IMR-90 (cell line): ENCODE measurements at regions not wholly inside any gene's neighbourhood (a gene's known extent, or its start where the extent isn't known, plus 50 kb on each side); places are given as distances from the start of the nearest gene placed in this dataset.

ENCODE experiments used
- ATAC-seq: fragments of 200-7000 bp; cut with Tn5 transposase; 2 replicates; pipeline ENCODE4 v1.9.1; 2020; ENCODE audit warnings: low read depth, mild to moderate bottlenecking, moderate library complexity
- BruUV-seq: library from RNA; stranded (reverse); fragments of 400-500 nt; replicated peaks from 2 replicates; lab custom pipeline; 2021; lab: Mats Ljungman, UMichigan
- CTCF ChIA-PET: fragments of 300-600 bp; formaldehyde crosslinking; extraction: SDS; loops from one replicate; lab custom pipeline; 2021; ENCODE audit warnings: antibody characterized with exemption; lab: Yijun Ruan, JAX
- POLR2A ChIA-PET: fragments of 300-600 bp; sonication (Branson Sonifier 250); formaldehyde crosslinking; loops from one replicate; lab custom pipeline; 2022; ENCODE audit warnings: antibody characterized with exemption; ENCODE audit not compliant: unreplicated experiment; lab: Charles Lee
- DNase-seq: peaks from one replicate; pipeline ENCODE4 v3.0.0; 2013
- H2AFZ ChIP-seq: replicated peaks from 2 replicates; pipeline ENCODE3; 2013; ENCODE audit warnings: low read length, mild to moderate bottlenecking; ENCODE audit not compliant: poor library complexity
- H2AK5ac ChIP-seq: 2 replicates; pipeline ENCODE4 v1.6.1; 2013; ENCODE audit warnings: low read depth, low read length, inconsistent platforms
- H2AK9ac ChIP-seq: replicated peaks from 2 replicates; pipeline ENCODE3; 2013; ENCODE audit warnings: mild to moderate bottlenecking, low read depth, low read length, moderate library complexity; ENCODE audit not compliant: poor library complexity
- H2BK120ac ChIP-seq: 2 replicates; pipeline ENCODE4 v1.6.1; 2013; ENCODE audit warnings: low read depth, low read length, inconsistent platforms
- H2BK15ac ChIP-seq: 3 replicates; pipeline ENCODE4 v1.6.1; 2013; ENCODE audit warnings: low read depth, low read length, inconsistent platforms
- H2BK20ac ChIP-seq: 2 replicates; pipeline ENCODE4 v1.6.1; 2013; ENCODE audit warnings: low read depth, mild to moderate bottlenecking, inconsistent platforms, low read length, moderate library complexity
- H2BK5ac ChIP-seq: 2 replicates; pipeline ENCODE4 v1.6.1; 2013; ENCODE audit warnings: mild to moderate bottlenecking, low read depth, low read length, inconsistent platforms; ENCODE audit not compliant: poor library complexity, severe bottlenecking
- H3K14ac ChIP-seq: replicated peaks from 2 replicates; pipeline ENCODE4 v1.6.1; 2013; ENCODE audit warnings: low read depth, low read length, inconsistent platforms
- H3K18ac ChIP-seq: 2 replicates; pipeline ENCODE4 v1.6.1; 2013; ENCODE audit warnings: low read depth, low read length, control low read depth
- H3K23ac ChIP-seq: 2 replicates; pipeline ENCODE4 v1.6.1; 2013; ENCODE audit warnings: low read depth, low read length, inconsistent platforms
- H3K27ac ChIP-seq: 2 replicates; pipeline ENCODE4 v1.5.1; 2013; ENCODE audit warnings: mild to moderate bottlenecking, control low read depth, low read length; ENCODE audit not compliant: insufficient read depth
- H3K27me3 ChIP-seq: 2 replicates; pipeline ENCODE4 v1.6.1; 2013; ENCODE audit warnings: low read length; ENCODE audit not compliant: control insufficient read depth, insufficient read depth
- H3K36me3 ChIP-seq: 2 replicates; pipeline ENCODE4 v1.6.1; 2013; ENCODE audit warnings: low read length, mixed read lengths; ENCODE audit not compliant: control insufficient read depth, insufficient read depth
- H3K4ac ChIP-seq: 2 replicates; pipeline ENCODE4 v1.6.1; 2013; ENCODE audit warnings: low read depth, low read length, inconsistent platforms
- H3K4me1 ChIP-seq: 2 replicates; pipeline ENCODE4 v1.6.1; 2013; ENCODE audit warnings: low read length, mixed read lengths; ENCODE audit not compliant: control insufficient read depth, insufficient read depth
- H3K4me2 ChIP-seq: 2 replicates; pipeline ENCODE4 v1.6.1; 2013; ENCODE audit warnings: low read depth, mild to moderate bottlenecking, control low read depth, low read length, moderate library complexity
- H3K4me3 ChIP-seq: 2 replicates; pipeline ENCODE4 v1.5.1; 2013; ENCODE audit warnings: low read depth, mild to moderate bottlenecking, control low read depth, low read length, moderate library complexity; ENCODE audit not compliant: insufficient read depth
- H3K56ac ChIP-seq: 2 replicates; pipeline ENCODE4 v1.6.1; 2013; ENCODE audit warnings: low read length, inconsistent platforms; ENCODE audit not compliant: insufficient read depth; ENCODE audit errors: extremely low read depth
- H3K79me1 ChIP-seq, 2 experiments: 2 replicates each; pipeline ENCODE4 v1.6.1; 2013; ENCODE audit warnings: low read length in 2 of 2, inconsistent platforms in 1 of 2, low read depth in 1 of 2
- H3K9ac ChIP-seq: 2 replicates; pipeline ENCODE4 v1.6.1; 2013; ENCODE audit warnings: low read depth, low read length, control low read depth
- H3K9me1 ChIP-seq: 2 replicates; pipeline ENCODE4 v1.6.1; 2013; ENCODE audit warnings: low read length, inconsistent platforms; ENCODE audit not compliant: insufficient read depth
- H3K9me3 ChIP-seq: 2 replicates; pipeline ENCODE4 v1.6.1; 2013; ENCODE audit warnings: low read length; ENCODE audit not compliant: control insufficient read depth, insufficient read depth
- H4K20me1 ChIP-seq: 2 replicates; pipeline ENCODE4 v1.6.1; 2013; ENCODE audit warnings: low read length, inconsistent platforms; ENCODE audit not compliant: insufficient read depth
- H4K5ac ChIP-seq: 2 replicates; pipeline ENCODE4 v1.6.1; 2013; ENCODE audit warnings: mild to moderate bottlenecking, low read depth, low read length, control low read depth
- H4K8ac ChIP-seq, 2 experiments: 2 replicates each; pipeline ENCODE4 v1.6.1; 2013; ENCODE audit warnings: low read depth in 2 of 2, low read length in 2 of 2, control low read depth in 1 of 2, inconsistent platforms in 1 of 2
- H4K91ac ChIP-seq: 2 replicates; pipeline ENCODE4 v1.6.1; 2013; ENCODE audit warnings: low read depth, low read length, inconsistent platforms; ENCODE audit not compliant: insufficient read depth
- BHLHE40 ChIP-seq: fragments of 150-350 bp; IDR thresholded peaks from 2 replicates; pipeline ENCODE4 v1.6.1; 2016; ENCODE audit warnings: mild to moderate bottlenecking, low read depth, low read length
- CEBPB ChIP-seq: IDR thresholded peaks from 2 replicates; pipeline ENCODE4 v1.6.1; 2012; ENCODE audit warnings: low read depth, low read length, improper control_type of control experiment
- CHD1 ChIP-seq: IDR thresholded peaks from 2 replicates; pipeline ENCODE4 v1.6.1; 2012; ENCODE audit warnings: low read depth, low read length, improper control_type of control experiment
- CTCF ChIP-seq: conservative IDR thresholded peaks from 2 replicates; pipeline ENCODE4 v1.5.1; 2012; ENCODE audit warnings: mild to moderate bottlenecking, low read depth, low read length, improper control_type of control experiment
- ELK1 ChIP-seq: fragments of 150-350 bp; IDR thresholded peaks from 2 replicates; pipeline ENCODE4 v1.6.1; 2016; ENCODE audit warnings: low read depth, mild to moderate bottlenecking, low read length, moderate library complexity, borderline replicate concordance
- MAFK ChIP-seq: IDR thresholded peaks from 2 replicates; pipeline ENCODE4 v1.6.1; 2012; ENCODE audit warnings: low read depth, low read length, improper control_type of control experiment
- NFE2L2 ChIP-seq: fragments of 150-350 bp; IDR thresholded peaks from 2 replicates; pipeline ENCODE4 v1.6.1; 2016; ENCODE audit warnings: low read depth, mild to moderate bottlenecking, low read length
- POLR2A ChIP-seq: IDR thresholded peaks from 2 replicates; pipeline ENCODE4 v1.6.1; 2012; ENCODE audit warnings: mild to moderate bottlenecking, low read depth, low read length
- RAD21 ChIP-seq: IDR thresholded peaks from 2 replicates; pipeline ENCODE4 v1.6.1; 2012; ENCODE audit warnings: low read length, improper control_type of control experiment
- RCOR1 ChIP-seq: IDR thresholded peaks from 2 replicates; pipeline ENCODE4 v1.6.1; 2012; ENCODE audit warnings: mild to moderate bottlenecking, low read length, improper control_type of control experiment; ENCODE audit not compliant: insufficient replicate concordance
- SMC3 ChIP-seq: fragments of 150-350 bp; IDR thresholded peaks from 2 replicates; pipeline ENCODE4 v1.6.1; 2016; ENCODE audit warnings: low read depth, mild to moderate bottlenecking, antibody characterized with exemption, low read length, moderate library complexity
- USF2 ChIP-seq: fragments of 150-350 bp; IDR thresholded peaks from 2 replicates; pipeline ENCODE4 v1.6.1; 2017; ENCODE audit warnings: mild to moderate bottlenecking, antibody characterized with exemption, low read length, low read depth
- WGBS, 2 experiments: methylation state at CpG; one replicate each; pipeline versions ENCODE4 v1.1.5 to v1.1.7; 2013; ENCODE audit warnings: missing lambda C conversion rate in 2 of 2; ENCODE audit not compliant: insufficient read length in 1 of 2; ENCODE audit errors: extremely low coverage in 2 of 2; 5-methylcytosine and 5-hydroxymethylcytosine counted together
- dilution Hi-C: fragments of 300-500 bp; cut with HindIII; formaldehyde crosslinking; loops from one replicate; pipeline ENCODE4 v1.14.3; 2018; ENCODE audit warnings: low sequenced_read_pairs; ENCODE audit not compliant: unreplicated experiment
- in situ Hi-C: fragments of 300-500 bp; cut with MboI; formaldehyde crosslinking; loops from 3 replicates; pipeline ENCODE4 v1.14.3; 2019; ENCODE audit warnings: low sequenced_read_pairs, inconsistent platforms, mixed read lengths
- intact Hi-C: fragments of 100-400 bp; cut with micrococcal nuclease; formaldehyde crosslinking; loops from 2 replicates; pipeline ENCODE4 v1.10.0; 2022

GRCh38 chr21:38709876-38710275 is 95.9 kb upstream of the ETS2 start:
- POLR2A ChIA-PET = no interaction called here
- in situ Hi-C loops = loop anchor here (10.0 kb wide), 1 partner anchor 185 kb away; no protein-coding TSS in a partner anchor

More at GRCh38 chr21:38709876-38710275, 95.9 kb upstream of the ETS2 start:
- Histone ChIP-seq H3K4me3 (no peak overlapping the region), H3K4ac (no peak overlapping the region), H3K9me1 (no peaks in the 10 kb centered on the region), H3K56ac (no peak overlapping the region), H3K9ac (no peak overlapping the region), H2BK5ac (no peak overlapping the region), H3K18ac (no peak overlapping the region), H3K27ac (no peak overlapping the region), H3K14ac (no peak overlapping the region), H3K79me1 (no peaks in the 10 kb centered on the region), H2BK20ac (no peak overlapping the region), H3K23ac (no peak overlapping the region), H3K9me3 (no peaks in the 10 kb centered on the region), H3K36me3 (no peaks in the 10 kb centered on the region), H3K4me2 (no peak overlapping the region), H2AFZ (no peak overlapping the region), H2AK9ac (no peak overlapping the region), H3K27me3 (peaks cover 34% of the 10 kb centered on the region), H3K4me1 (no peaks in the 10 kb centered on the region), H2BK120ac (no peak overlapping the region), H2AK5ac (no peak overlapping the region), H4K91ac (no peak overlapping the region), H4K5ac (no peak overlapping the region), H2BK15ac (no peak overlapping the region), H4K20me1 (no peaks in the 10 kb centered on the region), H4K8ac (no peak overlapping the region)
- WGBS, 2 experiments = no CpG with 5 or more reads among the region's 4 CpGs
- DNase-seq (no peak), ATAC-seq (no peak)
- intact Hi-C loops = loop anchor here (5.0 kb wide), 1 partner anchor 203 kb away; no protein-coding TSS in a partner anchor
- dilution Hi-C loops = no loop called here
- TF ChIP-seq CEBPB (no peak), MAFK (no peak), CHD1 (no peak), BHLHE40 (no peak), POLR2A (no peak), ELK1 (no peak), NFE2L2 (no peak), USF2 (no peak), RCOR1 (no peak), SMC3 (no peak), CTCF (no peak), RAD21 (no peak)
- CTCF ChIA-PET = no interaction called here
- no TSS peak for BruUV-seq
